Central memory CD4-positive, alpha-beta T cell (primary cell): ENCODE measurements at regions not wholly inside any gene's neighbourhood (a gene's known extent, or its start where the extent isn't known, plus 50 kb on each side); places are given as distances from the start of the nearest gene placed in this dataset.

ENCODE experiments used
- DNase-seq: peaks from one replicate; pipeline ENCODE4 v3.0.0; 2022

GRCh38 chrX:58051346-58051745 lies 141.1 kb upstream of the ZXDA start:
- DNase-seq: no peak

- no peak for DNase-seq
Measured at GRCh38 chrX:58044130-58044529, 133.9 kb upstream of the ZXDA start.

DNA sequence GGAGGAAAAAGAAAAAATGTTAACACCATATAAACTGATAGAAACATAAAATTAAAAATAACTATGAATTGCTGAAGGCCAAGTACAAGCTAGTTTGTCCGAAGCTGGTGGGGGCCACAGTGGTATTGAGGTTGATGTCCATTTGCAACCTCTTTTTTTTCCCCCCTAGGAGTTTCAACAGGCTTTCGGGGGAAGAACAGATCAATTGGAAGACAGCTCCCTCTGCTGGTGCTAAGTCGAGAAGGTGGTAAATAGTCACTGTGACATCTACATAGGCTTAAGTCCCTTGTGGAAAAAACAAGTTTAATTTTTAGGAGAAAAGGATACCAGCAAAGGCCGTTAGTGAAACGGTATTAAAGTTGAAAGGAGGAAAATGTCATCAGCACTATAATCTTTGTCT lies 115.7 kb upstream of the ZXDA start:
- DNase-seq: peak; percentile 30

DNA sequence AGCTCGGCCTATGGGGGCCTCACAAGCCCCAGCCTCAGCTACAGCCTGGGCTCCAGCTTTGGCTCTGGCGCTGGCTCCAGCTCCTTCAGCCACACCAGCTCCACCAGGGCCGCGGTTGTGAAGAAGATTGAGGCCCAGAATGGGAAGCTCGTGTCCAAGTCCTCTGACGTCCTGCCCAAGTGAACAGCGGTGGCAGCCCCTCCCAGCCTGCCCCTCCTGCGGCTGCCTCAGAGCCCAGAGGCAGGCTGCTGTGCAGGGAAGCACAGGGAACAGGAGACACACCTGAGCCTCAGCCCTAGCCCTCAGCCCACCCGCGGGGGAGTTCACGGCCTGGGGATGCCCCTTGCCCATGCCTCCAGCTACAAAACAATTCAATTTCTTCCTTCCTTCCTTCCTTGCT lies 75.7 kb upstream of the ZXDA start:
- DNase-seq: no peak

- no peak for DNase-seq
Measured at GRCh38 chrX:57984620-57985019, 74.4 kb upstream of the ZXDA start.

DNA sequence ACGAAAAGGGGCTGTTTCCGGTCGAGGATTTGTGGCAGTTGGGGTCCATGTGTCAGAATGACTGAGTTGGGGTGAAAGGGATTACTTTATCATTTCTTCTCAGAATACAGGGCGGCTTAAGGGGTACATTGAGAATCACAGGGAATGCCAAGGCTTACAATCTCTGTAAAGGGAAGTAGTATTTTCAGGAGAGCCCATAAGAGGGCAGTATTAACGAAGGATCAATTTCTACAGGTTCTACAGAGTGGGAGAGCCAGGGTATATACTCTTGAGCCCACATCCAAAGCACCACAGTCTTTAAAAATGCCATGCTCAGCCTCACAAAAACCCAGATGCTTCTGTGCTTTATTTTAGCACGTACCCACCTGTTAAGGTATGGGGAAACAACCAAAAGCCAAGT lies 67.7 kb upstream of the ZXDA start:
- DNase-seq: no peak

GRCh38 chrX:57964975-57965374 lies 54.7 kb upstream of the ZXDA start:
- no peak for DNase-seq
